H1 (cell line): ENCODE measurements at regions not wholly inside any gene's neighbourhood (a gene's known extent, or its start where the extent isn't known, plus 50 kb on each side); places are given as distances from the start of the nearest gene placed in this dataset.

Experiments used
- BRCA1 ChIP-seq: IDR thresholded peaks from 2 replicates; pipeline ENCODE4 v1.6.1; 2012; ENCODE audit warnings: low read depth, low read length, improper control_type of control experiment
- RXRA ChIP-seq: IDR thresholded peaks from 2 replicates; pipeline ENCODE4 v1.6.1; 2011; ENCODE audit warnings: low read depth, mild to moderate bottlenecking, low read length, moderate library complexity; ENCODE audit not compliant: insufficient read depth
- SRF ChIP-seq: IDR thresholded peaks from 2 replicates; pipeline ENCODE4 v1.6.1; 2011; ENCODE audit warnings: mild to moderate bottlenecking, low read depth, low read length, moderate library complexity

GRCh38 chr11:12604557-12605153 is 69.6 kb upstream of the TEAD1 start (continued):
- TF ChIP-seq SRF (no peak), RXRA (no peak), BRCA1 (no peak)
